SK-N-SH (cell line): ENCODE measurements at regions not wholly inside any gene's neighbourhood (a gene's known extent, or its start where the extent isn't known, plus 50 kb on each side); places are given as distances from the start of the nearest gene placed in this dataset.

ENCODE experiments used
- CTCF ChIA-PET: fragments of 300-600, 350-600 bp; formaldehyde crosslinking; extraction: SDS; loops from one replicate; lab custom pipeline; 2021; lab: Yijun Ruan, JAX
- POLR2A ChIA-PET: fragments of 350-600 bp; sonication (Branson Sonifier 250); formaldehyde crosslinking; extraction: SDS; loops from one replicate; lab custom pipeline; 2020; ENCODE audit warnings: antibody characterized with exemption, inconsistent platforms; lab: Yijun Ruan, JAX
- DNase-seq: peaks from one replicate; pipeline ENCODE4 v3.0.0; 2012
- H2AFZ ChIP-seq: fragments of 200-600 bp; sonication (generic); 2 replicates; pipeline ENCODE4 v1.8.1; 2016; ENCODE audit warnings: antibody characterized with exemption, mild to moderate bottlenecking, low read depth
- H3F3A ChIP-seq: fragments of 200-600 bp; sonication (generic); replicated peaks from 2 replicates; pipeline ENCODE3; 2016; ENCODE audit warnings: antibody characterized with exemption, mild to moderate bottlenecking; ENCODE audit not compliant: insufficient read depth
- H3K27ac ChIP-seq, 2 experiments: fragments of 200-500 bp in 1 of 2; fragments of 200-600 bp in 1 of 2; sonication (Bioruptor generic) in 1 of 2; sonication (generic), shearing (Covaris generic) in 1 of 2; 2 replicates each; pipeline versions ENCODE4 v1.5.1 to v1.6.1; 2014 to 2016; ENCODE audit warnings: low read depth in 2 of 2, inconsistent platforms in 1 of 2, low read length in 1 of 2, mild to moderate bottlenecking in 1 of 2, mixed read lengths in 1 of 2
- H3K27me3 ChIP-seq: fragments of 200-600 bp; sonication (generic), shearing (Covaris generic); 2 replicates; pipeline ENCODE4 v1.6.1; 2016; ENCODE audit warnings: mixed run types; ENCODE audit not compliant: insufficient read depth
- H3K36me3 ChIP-seq, 2 experiments: fragments of 200-500 bp in 1 of 2; fragments of 200-600 bp in 1 of 2; sonication (Bioruptor generic) in 1 of 2; sonication (generic) in 1 of 2; replicated peaks in 1 of 2; 2 replicates each; pipeline versions ENCODE3 to v1.5.1; 2014 to 2016; ENCODE audit warnings: low read length in 1 of 2, mild to moderate bottlenecking in 1 of 2; ENCODE audit not compliant: insufficient read depth in 2 of 2, control insufficient read depth in 1 of 2
- H3K4me1 ChIP-seq, 2 experiments: fragments of 200-500 bp in 1 of 2; fragments of 200-600 bp in 1 of 2; sonication (Bioruptor generic) in 1 of 2; sonication (generic), shearing (Covaris generic) in 1 of 2; 2 replicates each; pipeline versions ENCODE4 v1.5.1 to v1.6.1; 2014 to 2016; ENCODE audit warnings: low read depth in 1 of 2, low read length in 1 of 2, mixed run types in 1 of 2; ENCODE audit not compliant: insufficient read depth in 2 of 2, control insufficient read depth in 1 of 2
- H3K4me2 ChIP-seq: fragments of 200-600 bp; sonication (generic), shearing (Covaris generic); 2 replicates; pipeline ENCODE4 v1.6.1; 2017; ENCODE audit warnings: mixed run types
- H3K4me3 ChIP-seq, 2 experiments: fragments of 200-500 bp in 1 of 2; fragments of 200-600 bp in 1 of 2; sonication (Bioruptor generic) in 1 of 2; sonication (generic), shearing (Covaris generic) in 1 of 2; 2 replicates each; pipeline versions ENCODE4 v1.5.1 to v1.8.1; 2014 to 2016; ENCODE audit warnings: low read depth in 2 of 2, inconsistent platforms in 1 of 2, low read length in 1 of 2, mild to moderate bottlenecking in 1 of 2, mixed read lengths in 1 of 2, moderate library complexity in 1 of 2
- H3K79me2 ChIP-seq: fragments of 200-600 bp; sonication (generic); 2 replicates; pipeline ENCODE4 v1.8.1; 2017; ENCODE audit warnings: mild to moderate bottlenecking; ENCODE audit not compliant: insufficient read depth
- H3K9ac ChIP-seq: fragments of 200-600 bp; sonication (generic); 2 replicates; pipeline ENCODE4 v1.6.1; 2017; ENCODE audit warnings: mixed run types
- H3K9me2 ChIP-seq: fragments of 200-600 bp; sonication (generic); 2 replicates; pipeline ENCODE4 v1.6.1; 2017; ENCODE audit warnings: mixed run types
- H3K9me3 ChIP-seq: fragments of 200-600 bp; sonication (generic); 2 replicates; pipeline ENCODE4 v1.6.1; 2017; ENCODE audit warnings: mixed run types, mild to moderate bottlenecking, moderate library complexity
- H4K20me1 ChIP-seq: fragments of 200-600 bp; sonication (generic); 2 replicates; pipeline ENCODE4 v1.6.1; 2017; ENCODE audit warnings: mild to moderate bottlenecking, mixed run types; ENCODE audit not compliant: insufficient read depth
- CHD2 ChIP-seq: fragments of 150-350 bp; IDR thresholded peaks from 2 replicates; pipeline ENCODE4 v1.6.1; 2018; ENCODE audit warnings: low read length; ENCODE audit not compliant: partially characterized antibody
- ELF1 ChIP-seq: IDR thresholded peaks from 2 replicates; pipeline ENCODE4 v1.4.0; 2012
- EP300 ChIP-seq, 2 experiments: IDR thresholded peaks; 2 replicates each; pipeline versions ENCODE4 v1.4.0 to v1.6.1; 2012; ENCODE audit warnings: borderline replicate concordance in 1 of 2, low read depth in 1 of 2, low read length in 1 of 2
- EZH2phosphoT487 ChIP-seq: fragments of 200-600 bp; sonication (generic); IDR thresholded peaks from 2 replicates; pipeline ENCODE4 v1.6.1; 2017; ENCODE audit warnings: low read depth, mixed run types, mild to moderate bottlenecking, antibody characterized with exemption, moderate library complexity, borderline replicate concordance
- FOXM1 ChIP-seq: IDR thresholded peaks from 2 replicates; pipeline ENCODE4 v1.4.0; 2012; ENCODE audit warnings: low read depth, mild to moderate bottlenecking
- GABPA ChIP-seq: IDR thresholded peaks from 2 replicates; pipeline ENCODE4 v1.4.0; 2012; ENCODE audit warnings: low read depth, mild to moderate bottlenecking
- GATA2 ChIP-seq: sonication (generic); formaldehyde crosslinking; IDR thresholded peaks from 2 replicates; pipeline ENCODE4 v1.5.0; 2020; ENCODE audit warnings: mild to moderate bottlenecking, missing genetic modification reagents
- IRF3 ChIP-seq: fragments of 150-350 bp; IDR thresholded peaks from 2 replicates; pipeline ENCODE4 v1.6.1; 2016; ENCODE audit warnings: mild to moderate bottlenecking, low read depth, low read length
- MEF2A ChIP-seq: IDR thresholded peaks from 2 replicates; pipeline ENCODE4 v1.4.0; 2012; ENCODE audit warnings: low read depth, borderline replicate concordance
- MXI1 ChIP-seq: IDR thresholded peaks from 2 replicates; pipeline ENCODE4 v1.6.1; 2012; ENCODE audit warnings: mild to moderate bottlenecking, low read depth, low read length, improper control_type of control experiment
- NFIC ChIP-seq: IDR thresholded peaks from 2 replicates; pipeline ENCODE4 v1.4.0; 2012; ENCODE audit warnings: borderline replicate concordance
- NRF1 ChIP-seq: IDR thresholded peaks from 2 replicates; pipeline ENCODE4 v1.6.1; 2012; ENCODE audit warnings: low read depth, mild to moderate bottlenecking, low read length
- PBX3 ChIP-seq: IDR thresholded peaks from 2 replicates; pipeline ENCODE4; 2012
- POLR2AphosphoS5 ChIP-seq: IDR thresholded peaks from 2 replicates; pipeline ENCODE4 v1.6.1; 2012; ENCODE audit warnings: low read depth, low read length
- RAD21 ChIP-seq: IDR thresholded peaks from 2 replicates; pipeline ENCODE4 v1.6.1; 2012; ENCODE audit warnings: mild to moderate bottlenecking, low read length
- RCOR1 ChIP-seq: fragments of 150-350 bp; IDR thresholded peaks from 2 replicates; pipeline ENCODE4 v1.6.1; 2017; ENCODE audit warnings: antibody characterized with exemption, low read length
- RFX5 ChIP-seq: IDR thresholded peaks from 2 replicates; pipeline ENCODE4 v1.6.1; 2012; ENCODE audit warnings: mild to moderate bottlenecking, improper control_type of control experiment, low read length
- RXRA ChIP-seq: IDR thresholded peaks from 2 replicates; pipeline ENCODE4 v1.4.0; 2012; ENCODE audit warnings: low read depth, mild to moderate bottlenecking, borderline replicate concordance
- SIN3A ChIP-seq: IDR thresholded peaks from 2 replicates; pipeline ENCODE4 v1.6.1; 2012; ENCODE audit warnings: low read depth, mild to moderate bottlenecking, low read length, moderate library complexity, borderline replicate concordance
- SMC3 ChIP-seq: IDR thresholded peaks from 2 replicates; pipeline ENCODE4 v1.6.1; 2012; ENCODE audit warnings: low read depth, low read length, improper control_type of control experiment
- TAF1 ChIP-seq: IDR thresholded peaks from 2 replicates; pipeline ENCODE4 v1.6.1; 2012; ENCODE audit warnings: low read depth, mild to moderate bottlenecking, low read length, moderate library complexity, borderline replicate concordance
- TCF12 ChIP-seq: IDR thresholded peaks from 2 replicates; pipeline ENCODE4 v1.4.0; 2012
- TEAD4 ChIP-seq: IDR thresholded peaks from 2 replicates; pipeline ENCODE4 v1.4.0; 2012; ENCODE audit warnings: mild to moderate bottlenecking, borderline replicate concordance; ENCODE audit not compliant: insufficient read depth
- USF1 ChIP-seq: IDR thresholded peaks from 2 replicates; pipeline ENCODE4 v1.4.0; 2012; ENCODE audit warnings: low read depth, borderline replicate concordance
- USF2 ChIP-seq: fragments of 150-350 bp; IDR thresholded peaks from 2 replicates; pipeline ENCODE4 v1.6.1; 2017; ENCODE audit warnings: antibody characterized with exemption, low read length, low read depth, borderline replicate concordance
- YY1 ChIP-seq: IDR thresholded peaks from 2 replicates; pipeline ENCODE4 v1.4.0; 2012; ENCODE audit warnings: low read depth, mild to moderate bottlenecking
- ZBTB33 ChIP-seq: IDR thresholded peaks from 2 replicates; pipeline ENCODE4 v1.4.0; 2012; ENCODE audit warnings: low read depth, borderline replicate concordance
- WGBS: methylation state at CpG from one replicate; pipeline ENCODE4 v1.1.6; 2017; ENCODE audit warnings: low lambda C conversion rate; 5-methylcytosine and 5-hydroxymethylcytosine counted together

- Histone ChIP-seq H3K9me2 (no peaks in the 10 kb centered on the region), H4K20me1 (no peaks in the 10 kb centered on the region), H3K27me3 (no peaks in the 10 kb centered on the region), H3K4me3 (no peak overlapping the region), H3K4me2 (no peak overlapping the region), H2AFZ (no peak overlapping the region), H3K36me3 (no peaks in the 10 kb centered on the region), H3K27ac (peak overlapping the region in 1 of 2 experiments; percentile 100; a peak in 2 of 4 replicates), H3F3A (no peaks in the 10 kb centered on the region), H3K9ac (no peak overlapping the region), H3K79me2 (no peaks in the 10 kb centered on the region), H3K9me3 (no peaks in the 10 kb centered on the region), H3K4me1 (peaks cover 5 to 27% of the 10 kb centered on the region in 2 experiments; a peak in 3 of 4 replicates)
- CTCF ChIA-PET: interaction anchor here (0.8 to 4.0 kb wide), 3 partner anchors 14 to 475 kb away, joined by 3 to 33 read pairs (median 3); partner anchors contain the start of gene HAND2
- POLR2A ChIA-PET: interaction anchor here (0.6 to 3.7 kb wide), 22 partner anchors 14 to 495 kb away, joined by 3 to 41 read pairs (median 6); partner anchors contain the start of gene HAND2
- TF ChIP-seq USF2: no peak
- TF ChIP-seq CHD2: no peak
- TF ChIP-seq TCF12: no peak
- TF ChIP-seq ELF1: no peak
- no peak for TF ChIP-seq RXRA
- TF ChIP-seq FOXM1: no peak
- peak in 1 of 2 experiments; percentile 22; a peak in 1 of 4 replicates for TF ChIP-seq EP300 (IDR thresholded peaks at IDR 0.05; ENCODE audit: borderline replicate concordance in 1 of 2, low read depth in 1 of 2, low read length in 1 of 2)
- no peak for TF ChIP-seq TAF1
- TF ChIP-seq MEF2A: no peak
- TF ChIP-seq PBX3: no peak
- no peak for TF ChIP-seq SIN3A
- no peak for TF ChIP-seq POLR2AphosphoS5
- TF ChIP-seq EZH2phosphoT487: no peak
- no peak for TF ChIP-seq IRF3
- TF ChIP-seq SMC3: no peak
- TF ChIP-seq RFX5: no peak
- no peak for TF ChIP-seq NRF1
- no peak for TF ChIP-seq YY1
- TF ChIP-seq TEAD4: no peak
- TF ChIP-seq RCOR1: peak; percentile 25; the same call in 1 of the 2 replicates
- no peak for TF ChIP-seq NFIC
- TF ChIP-seq ZBTB33: no peak
- no peak for TF ChIP-seq USF1
- no peak for TF ChIP-seq RAD21
- no peak for TF ChIP-seq GABPA
- peak; percentile 36; the same call in 1 of the 2 replicates for TF ChIP-seq GATA2 (CRISPR knock-in tag)
- peak; percentile 61; the same call in 1 of the 2 replicates for TF ChIP-seq MXI1
- WGBS: 58% methylated on average over 3 of the region's 3 CpGs
- DNase-seq: no peak
Measured at GRCh38 chr4:174005422-174005821, 278.0 kb downstream of the FBXO8 start.
